Kidney (tissue), 13 donors: ENCODE measurements at regions not wholly inside any gene's neighbourhood (a gene's known extent, or its start where the extent isn't known, plus 50 kb on each side); places are given as distances from the start of the nearest gene placed in this dataset.

Experiments used
- DNase-seq, 5 donors: peaks; one replicate each; pipeline ENCODE4 v3.0.0-alpha.2; 2013 to 2020
- FAIRE-seq: peaks from 2 replicates; lab custom pipeline; 2012; peaks lifted over from hg19 to GRCh38; lab: Jason Lieb, UNC
- H3K27ac ChIP-seq, 2 donors: one replicate each; pipeline ENCODE4 v1.7.0; 2013; ENCODE audit warnings: low read depth in 2 of 2, low read length in 2 of 2, inconsistent platforms in 1 of 2
- H3K27me3 ChIP-seq: one replicate; pipeline ENCODE4 v1.7.1; 2013; ENCODE audit warnings: low read length, inconsistent platforms; ENCODE audit not compliant: control insufficient read depth, insufficient read depth
- H3K36me3 ChIP-seq, 3 donors: one replicate each; pipeline versions ENCODE4 v1.7.0 to v1.7.1; 2013; ENCODE audit warnings: low read length in 3 of 3, control low read depth in 1 of 3, inconsistent platforms in 1 of 3; ENCODE audit not compliant: insufficient read depth in 3 of 3, control insufficient read depth in 2 of 3
- H3K4me1 ChIP-seq, 3 donors: one replicate each; pipeline versions ENCODE4 v1.7.0 to v1.7.1; 2013; ENCODE audit warnings: low read length in 3 of 3, inconsistent platforms in 1 of 3, low read depth in 1 of 3; ENCODE audit not compliant: control insufficient read depth in 2 of 3, insufficient read depth in 2 of 3
- H3K4me3 ChIP-seq, 3 donors: one replicate each; pipeline versions ENCODE4 v1.7.0 to v1.8.1; 2013; ENCODE audit warnings: low read length in 3 of 3, control low read depth in 1 of 3, inconsistent platforms in 1 of 3
- H3K9ac ChIP-seq, 3 donors: one replicate each; pipeline versions ENCODE4 v1.7.0 to v1.7.1; 2013; ENCODE audit warnings: low read length in 3 of 3, control low read depth in 1 of 3, inconsistent platforms in 1 of 3
- H3K9me3 ChIP-seq, 3 donors: one replicate each; pipeline versions ENCODE4 v1.7.0 to v1.7.1; 2013; ENCODE audit warnings: low read length in 3 of 3, control low read depth in 1 of 3, inconsistent platforms in 1 of 3; ENCODE audit not compliant: control insufficient read depth in 2 of 3, insufficient read depth in 1 of 3
- CTCF ChIP-seq: IDR thresholded peaks from 3 replicates; pipeline ENCODE4 v1.5.1; 2012; ENCODE audit warnings: mild to moderate bottlenecking, moderate library complexity, borderline replicate concordance; ENCODE audit not compliant: insufficient read depth; ENCODE audit errors: extremely low read depth
- intact Hi-C: fragments of 100-400 bp; cut with DNase I; formaldehyde crosslinking; loops from one replicate; pipeline ENCODE4 v1.11.1; 2022
- donor health status: control.
- donor health status: control.
- donor health status: control.
- donor health status: control.
- donor health status: control.
- donor health status: DM: yes; HTN: yes; CAD: no.
- donor health status: Normal renal cell carcinoma (clear cell type).

GRCh38 chr2:129439406-129440302 is 539.8 kb upstream of the RAB6C start:
- no peak for TF ChIP-seq CTCF
- Histone ChIP-seq H3K27me3 (no peaks in the 10 kb centered on the region), H3K4me3 (no peak overlapping the region), H3K36me3 (no peaks in the 10 kb centered on the region), H3K27ac (no peak overlapping the region), H3K9me3 (no peaks in the 10 kb centered on the region), H3K9ac (no peak overlapping the region), H3K4me1 (no peaks in the 10 kb centered on the region)
- no peak for FAIRE-seq
- peak in 1 of 5 donors; percentile 64 for DNase-seq
- intact Hi-C loops, result no loop called here

DNA sequence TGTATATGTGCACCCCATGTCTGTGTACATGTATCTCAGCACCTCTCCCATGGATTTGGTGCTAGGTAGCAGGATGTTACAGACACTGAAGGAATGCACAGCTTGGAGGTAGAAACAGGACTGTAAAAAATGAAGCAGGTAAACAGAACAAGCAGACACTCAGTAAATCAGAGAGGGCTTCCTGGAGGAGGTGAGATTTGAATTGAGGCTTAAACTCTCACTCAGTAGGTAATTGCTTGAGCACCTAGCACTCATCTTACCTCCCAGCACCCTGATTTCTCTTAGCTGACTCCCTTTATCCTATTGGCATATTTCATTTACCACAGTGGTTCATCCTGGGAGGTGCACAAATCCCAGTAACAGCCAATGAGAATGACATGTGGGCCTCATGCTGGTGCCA is 537.9 kb upstream of the RAB6C start:
- H3K9me3 ChIP-seq, result no peaks in the 10 kb centered on the region

DNA sequence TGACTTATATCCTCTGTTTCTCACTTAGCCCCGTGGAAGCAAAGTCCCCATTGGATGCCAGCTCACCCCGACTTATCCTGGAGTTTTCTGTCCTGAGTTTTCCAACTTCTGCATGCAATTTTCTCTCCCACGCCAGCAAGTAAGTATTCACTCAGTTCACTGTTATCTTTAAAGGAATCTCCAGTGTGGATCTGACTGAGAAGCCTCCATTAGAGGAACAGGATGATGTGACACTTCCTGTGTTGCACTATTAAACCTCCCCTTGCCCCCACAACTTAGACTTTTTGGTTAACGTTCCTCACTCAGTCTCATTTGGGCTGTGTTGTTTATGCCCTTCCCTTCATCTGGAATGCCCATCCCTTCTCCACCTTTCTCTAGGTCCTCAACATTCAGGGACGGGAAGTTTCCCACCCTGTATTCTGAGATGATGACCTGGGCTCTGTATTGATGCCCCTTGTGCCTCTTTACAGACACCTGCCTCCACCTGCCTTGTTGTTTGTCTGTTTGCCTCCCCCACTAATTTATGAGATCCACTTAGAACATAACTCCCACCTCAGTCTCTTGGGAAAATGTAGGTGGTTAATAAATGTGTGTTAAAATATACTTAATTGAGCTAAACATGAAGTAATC is 536.1 kb upstream of the RAB6C start:
- Histone ChIP-seq H3K4me3 (no peak overlapping the region), H3K9me3 (no peaks in the 10 kb centered on the region), H3K36me3 (no peaks in the 10 kb centered on the region), H3K27ac (no peak overlapping the region), H3K27me3 (no peaks in the 10 kb centered on the region), H3K4me1 (no peaks in the 10 kb centered on the region), H3K9ac (no peak overlapping the region)
- DNase-seq (no peak), FAIRE-seq (no peak)
- TF ChIP-seq CTCF, result no peak
- intact Hi-C loops, result no loop called here

More for the DNA sequence above, 537.9 kb upstream of the RAB6C start:
- H3K27ac ChIP-seq, result no peak overlapping the region
- DNase-seq (no peak), FAIRE-seq (no peak)
- H3K27me3 ChIP-seq, result no peaks in the 10 kb centered on the region
- no peak overlapping the region for H3K9ac ChIP-seq
- intact Hi-C loops, result no loop called here
- H3K4me3 ChIP-seq, result no peak overlapping the region
- no peaks in the 10 kb centered on the region for H3K4me1 ChIP-seq
- H3K36me3 ChIP-seq, result no peaks in the 10 kb centered on the region
- TF ChIP-seq CTCF, result no peak
